Upper lobe of left lung (tissue), 6 donors: ENCODE measurements at regions not wholly inside any gene's neighbourhood (a gene's known extent, or its start where the extent isn't known, plus 50 kb on each side); places are given as distances from the start of the nearest gene placed in this dataset.

Source experiments
- ATAC-seq, 2 donors: fragments of 200-7000 bp; cut with Tn5 transposase; one replicate each; pipeline ENCODE4 v1.9.1; 2022; ENCODE audit warnings: mild to moderate bottlenecking in 2 of 2, moderate library complexity in 2 of 2; ENCODE audit not compliant: low FRiP score in 2 of 2
- DNase-seq, 2 donors: peaks; one replicate each; pipeline ENCODE4 v3.0.0-alpha.2; 2019 to 2020
- H3K27ac ChIP-seq, 4 donors: fragments of 200-600 bp; sonication (generic); one replicate each; pipeline ENCODE4 v1.5.1; 2016 to 2019
- H3K27me3 ChIP-seq, 4 donors: fragments of 200-600 bp; sonication (generic); one replicate each; pipeline ENCODE4 v1.5.1; 2017 to 2019
- H3K36me3 ChIP-seq, 4 donors: fragments of 200-600 bp; sonication (generic); one replicate each; pipeline ENCODE4 v1.5.1; 2016 to 2019
- H3K4me1 ChIP-seq, 4 donors: fragments of 200-600 bp; sonication (generic); one replicate each; pipeline ENCODE4 v1.5.1; 2018 to 2019
- H3K4me3 ChIP-seq, 4 donors: fragments of 200-600 bp; sonication (generic); one replicate each; pipeline ENCODE4 v1.5.1; 2017 to 2019; ENCODE audit warnings: mild to moderate bottlenecking in 2 of 4, moderate library complexity in 1 of 4
- H3K9me3 ChIP-seq, 4 donors: fragments of 200-600 bp; sonication (generic); one replicate each; pipeline ENCODE4 v1.5.1; 2018 to 2019
- CTCF ChIP-seq, 6 experiments: fragments of 450-650 bp in 4 of 6; fragments of 200-600 bp in 2 of 6; sonication (generic) in 2 of 6; IDR thresholded peaks; one replicate each; pipeline ENCODE4 v1.5.1; 2016 to 2019; ENCODE audit warnings: antibody characterized with exemption in 6 of 6
- EP300 ChIP-seq, 4 donors: sonication (generic); formaldehyde crosslinking; IDR thresholded peaks; one replicate each; pipeline ENCODE4 v1.5.1; 2017; ENCODE audit warnings: antibody characterized with exemption in 4 of 4, control low read depth in 2 of 4
- POLR2A ChIP-seq, 4 donors: fragments of 450-650 bp; IDR thresholded peaks; one replicate each; pipeline ENCODE4 v1.5.1; 2016 to 2017; ENCODE audit warnings: antibody characterized with exemption in 4 of 4, mild to moderate bottlenecking in 2 of 4
- POLR2AphosphoS5 ChIP-seq, 2 donors: sonication (generic); formaldehyde crosslinking; IDR thresholded peaks; one replicate each; pipeline ENCODE4 v1.5.1; 2017; ENCODE audit warnings: antibody characterized with exemption in 2 of 2
- WGBS, 2 donors: methylation state at CpG; one replicate each; pipeline ENCODE4 v1.1.5; 2017 to 2018; 5-methylcytosine and 5-hydroxymethylcytosine counted together
- donor health status: DM: no; HTN: no; CAD: no; lungs with moderate emphysema.
- donor health status: DM: no; HTN: yes; CAD: no; lungs with severe emphysema.

GRCh38 chr4:147198411-147199051 is 252.9 kb upstream of the TTC29 start:
- H3K4me3 ChIP-seq = no peak overlapping the region
- no peak overlapping the region for H3K27ac ChIP-seq
- no peaks in the 10 kb centered on the region for H3K36me3 ChIP-seq
- DNase-seq (no peak), ATAC-seq (no peak)
- H3K4me1 ChIP-seq = no peaks in the 10 kb centered on the region
- H3K27me3 ChIP-seq = no peaks in the 10 kb centered on the region
- WGBS, 2 donors = 31 to 44% methylated on average over 4 of the region's 4 CpGs
- TF ChIP-seq CTCF (IDR thresholded peaks at IDR 0.05) (no peak), POLR2AphosphoS5 (IDR thresholded peaks at IDR 0.05) (no peak), POLR2A (IDR thresholded peaks at IDR 0.05) (no peak), EP300 (IDR thresholded peaks at IDR 0.05) (no peak)
- H3K9me3 ChIP-seq = no peaks in the 10 kb centered on the region

GRCh38 chr4:147201016-147201415 is 255.4 kb upstream of the TTC29 start:
- no peak for DNase-seq
- no peaks in the 10 kb centered on the region for H3K9me3 ChIP-seq
- no peaks in the 10 kb centered on the region for H3K36me3 ChIP-seq
- TF ChIP-seq EP300 (IDR thresholded peaks at IDR 0.05) (no peak), POLR2AphosphoS5 (IDR thresholded peaks at IDR 0.05) (no peak)
- H3K4me3 ChIP-seq = no peak overlapping the region
- no peak overlapping the region for H3K27ac ChIP-seq
- ATAC-seq = no peak
- 43 to 52% methylated on average over 1 of the region's 1 CpG for WGBS, 2 donors
- no peaks in the 10 kb centered on the region for H3K27me3 ChIP-seq
- no peaks in the 10 kb centered on the region for H3K4me1 ChIP-seq

GRCh38 chr4:147206807-147207206 is 261.1 kb upstream of the TTC29 start:
- ATAC-seq = no peak

GRCh38 chr4:147207911-147208310 is 262.2 kb upstream of the TTC29 start:
- Histone ChIP-seq H3K9me3 (no peaks in the 10 kb centered on the region), H3K4me3 (no peak overlapping the region), H3K27ac (no peak overlapping the region), H3K36me3 (no peaks in the 10 kb centered on the region), H3K27me3 (no peaks in the 10 kb centered on the region), H3K4me1 (no peaks in the 10 kb centered on the region)
- WGBS, 2 donors = 77 to 87% methylated on average over 1 of the region's 1 CpG
- DNase-seq = no peak
- no peak for TF ChIP-seq POLR2A (IDR thresholded peaks at IDR 0.05)
- TF ChIP-seq EP300 (IDR thresholded peaks at IDR 0.05) = no peak
- no peak for TF ChIP-seq CTCF (IDR thresholded peaks at IDR 0.05)
- no peak for TF ChIP-seq POLR2AphosphoS5 (IDR thresholded peaks at IDR 0.05)
- no peak for ATAC-seq

More at GRCh38 chr4:147206807-147207206, 261.1 kb upstream of the TTC29 start:
- TF ChIP-seq POLR2A (IDR thresholded peaks at IDR 0.05) (no peak), CTCF (IDR thresholded peaks at IDR 0.05) (no peak), EP300 (IDR thresholded peaks at IDR 0.05) (no peak), POLR2AphosphoS5 (IDR thresholded peaks at IDR 0.05) (no peak)
- Histone ChIP-seq H3K27me3 (no peaks in the 10 kb centered on the region), H3K4me3 (no peak overlapping the region), H3K36me3 (no peaks in the 10 kb centered on the region), H3K4me1 (no peaks in the 10 kb centered on the region), H3K9me3 (no peaks in the 10 kb centered on the region), H3K27ac (no peak overlapping the region)
- no peak for DNase-seq

GRCh38 chr4:147217655-147218054 is 263.2 kb upstream of the EDNRA start:
- ATAC-seq (no peak), DNase-seq (no peak)
- TF ChIP-seq POLR2A (IDR thresholded peaks at IDR 0.05) (no peak), CTCF (IDR thresholded peaks at IDR 0.05) (no peak), EP300 (IDR thresholded peaks at IDR 0.05) (no peak), POLR2AphosphoS5 (IDR thresholded peaks at IDR 0.05) (no peak)
- H3K4me3 ChIP-seq = no peak overlapping the region
- no peaks in the 10 kb centered on the region for H3K36me3 ChIP-seq
- no peaks in the 10 kb centered on the region for H3K4me1 ChIP-seq
- no peaks in the 10 kb centered on the region for H3K27me3 ChIP-seq
- no peaks in the 10 kb centered on the region for H3K9me3 ChIP-seq
- H3K27ac ChIP-seq = no peak overlapping the region
